ENCODE measurements at regions not wholly inside any gene's neighbourhood (a gene's known extent, or its start where the extent isn't known, plus 50 kb on each side); places are given as distances from the start of the nearest gene placed in this dataset.

GRCh38 chr10:57303566-57303965 lies 942.5 kb upstream of the ZWINT start:
- Mint-ChIP-seq H3K27me3 (ENCODE audit: low read depth in 2 of 2) (no peaks in the 10 kb centered on the region), H3K4me1 (no peaks in the 10 kb centered on the region), H3K4me3 (no peak overlapping the region), H3K27ac (no peak overlapping the region), H3K9me3 (peaks cover 6 to 9% of the 10 kb centered on the region in 2 donors), H3K36me3 (no peaks in the 10 kb centered on the region)
- DNase-seq (no peak), ATAC-seq (no peak)
- Histone ChIP-seq H3K4me1 (ENCODE audit: control insufficient read depth, insufficient read depth, low read length) (no peaks in the 10 kb centered on the region), H3K4me3 (ENCODE audit: low read length) (no peak overlapping the region), H3K27ac (ENCODE audit: low read length) (no peak overlapping the region), H3K36me3 (ENCODE audit: control insufficient read depth, insufficient read depth, low read length) (no peaks in the 10 kb centered on the region), H3K27me3 (ENCODE audit: control insufficient read depth, insufficient read depth, low read length) (no peaks in the 10 kb centered on the region), H3K9me3 (ENCODE audit: control insufficient read depth, insufficient read depth, low read length) (peaks cover 3% of the 10 kb centered on the region)
- intact Hi-C loops (cut with micrococcal nuclease) = no loop called here
- 84% methylated on average over 3 of the region's 3 CpGs for WGBS (ENCODE audit: insufficient coverage)
- TF ChIP-seq, protein P1, sequence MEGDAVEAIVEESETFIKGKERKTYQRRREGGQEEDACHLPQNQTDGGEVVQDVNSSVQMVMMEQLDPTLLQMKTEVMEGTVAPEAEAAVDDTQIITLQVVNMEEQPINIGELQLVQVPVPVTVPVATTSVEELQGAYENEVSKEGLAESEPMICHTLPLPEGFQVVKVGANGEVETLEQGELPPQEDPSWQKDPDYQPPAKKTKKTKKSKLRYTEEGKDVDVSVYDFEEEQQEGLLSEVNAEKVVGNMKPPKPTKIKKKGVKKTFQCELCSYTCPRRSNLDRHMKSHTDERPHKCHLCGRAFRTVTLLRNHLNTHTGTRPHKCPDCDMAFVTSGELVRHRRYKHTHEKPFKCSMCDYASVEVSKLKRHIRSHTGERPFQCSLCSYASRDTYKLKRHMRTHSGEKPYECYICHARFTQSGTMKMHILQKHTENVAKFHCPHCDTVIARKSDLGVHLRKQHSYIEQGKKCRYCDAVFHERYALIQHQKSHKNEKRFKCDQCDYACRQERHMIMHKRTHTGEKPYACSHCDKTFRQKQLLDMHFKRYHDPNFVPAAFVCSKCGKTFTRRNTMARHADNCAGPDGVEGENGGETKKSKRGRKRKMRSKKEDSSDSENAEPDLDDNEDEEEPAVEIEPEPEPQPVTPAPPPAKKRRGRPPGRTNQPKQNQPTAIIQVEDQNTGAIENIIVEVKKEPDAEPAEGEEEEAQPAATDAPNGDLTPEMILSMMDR (IDR thresholded peaks at IDR 0.05) = no peak

DNA sequence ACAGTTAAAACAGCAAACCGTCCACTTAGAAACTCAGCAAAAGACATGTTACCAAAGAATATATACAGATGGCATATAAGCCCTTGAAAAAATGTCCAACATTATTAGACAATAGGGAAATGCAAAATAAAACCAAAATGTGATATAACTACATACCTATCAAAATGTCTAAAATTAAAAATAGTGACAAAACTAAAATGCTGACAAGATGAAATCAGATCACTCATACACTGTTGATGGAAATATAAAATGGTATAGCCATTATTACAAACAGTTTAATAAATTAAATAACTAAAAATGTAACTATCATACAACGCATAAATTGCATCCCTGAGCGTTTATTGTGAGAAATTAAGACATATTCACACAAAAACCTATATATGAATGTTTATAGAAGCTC lies 939.7 kb upstream of the ZWINT start:
- peaks cover 3% of the 10 kb centered on the region for H3K9me3 ChIP-seq (ENCODE audit: control insufficient read depth, insufficient read depth, low read length)
- H3K27ac Mint-ChIP-seq = no peak overlapping the region
- peaks cover 3 to 9% of the 10 kb centered on the region in 2 donors for H3K9me3 Mint-ChIP-seq
- H3K27ac ChIP-seq (ENCODE audit: low read length) = no peak overlapping the region
- H3K4me3 ChIP-seq (ENCODE audit: low read length) = no peak overlapping the region
- no peak overlapping the region for H3K4me3 Mint-ChIP-seq
- no peaks in the 10 kb centered on the region for H3K27me3 ChIP-seq (ENCODE audit: control insufficient read depth, insufficient read depth, low read length)
- ATAC-seq (no peak), DNase-seq (no peak)
- H3K4me1 Mint-ChIP-seq = no peaks in the 10 kb centered on the region
- intact Hi-C loops (cut with micrococcal nuclease) = no loop called here
- no peaks in the 10 kb centered on the region for H3K36me3 ChIP-seq (ENCODE audit: control insufficient read depth, insufficient read depth, low read length)
- no peaks in the 10 kb centered on the region for H3K4me1 ChIP-seq (ENCODE audit: control insufficient read depth, insufficient read depth, low read length)
- H3K27me3 Mint-ChIP-seq (ENCODE audit: low read depth in 2 of 2) = no peaks in the 10 kb centered on the region
- WGBS (ENCODE audit: insufficient coverage) = no CpG with 5 or more reads among the region's 3 CpGs
- TF ChIP-seq, protein P1 (IDR thresholded peaks at IDR 0.05) = no peak
- H3K36me3 Mint-ChIP-seq = no peaks in the 10 kb centered on the region

GRCh38 chr10:57294698-57295097 lies 933.6 kb upstream of the ZWINT start:
- ATAC-seq (no peak), DNase-seq (no peak)
- Histone ChIP-seq H3K27ac (ENCODE audit: low read length) (no peak overlapping the region), H3K4me3 (ENCODE audit: low read length) (no peak overlapping the region), H3K27me3 (ENCODE audit: control insufficient read depth, insufficient read depth, low read length) (no peaks in the 10 kb centered on the region), H3K36me3 (ENCODE audit: control insufficient read depth, insufficient read depth, low read length) (no peaks in the 10 kb centered on the region), H3K9me3 (ENCODE audit: control insufficient read depth, insufficient read depth, low read length) (peaks cover 3% of the 10 kb centered on the region), H3K4me1 (ENCODE audit: control insufficient read depth, insufficient read depth, low read length) (no peaks in the 10 kb centered on the region)
- intact Hi-C loops (cut with micrococcal nuclease) = no loop called here
- Mint-ChIP-seq H3K4me1 (no peaks in the 10 kb centered on the region), H3K4me3 (no peak overlapping the region), H3K36me3 (no peaks in the 10 kb centered on the region), H3K9me3 (peaks cover 3 to 4% of the 10 kb centered on the region in 2 donors), H3K27ac (no peak overlapping the region), H3K27me3 (ENCODE audit: low read depth in 2 of 2) (no peaks in the 10 kb centered on the region)
- TF ChIP-seq, protein P1 (IDR thresholded peaks at IDR 0.05) = no peak
- 76% methylated on average over 1 of the region's 1 CpG for WGBS (ENCODE audit: insufficient coverage)

- TF ChIP-seq, protein P1 (IDR thresholded peaks at IDR 0.05) = no peak
- Histone ChIP-seq H3K9me3 (ENCODE audit: control insufficient read depth, insufficient read depth, low read length) (peaks cover 4% of the 10 kb centered on the region), H3K4me3 (ENCODE audit: low read length) (no peak overlapping the region), H3K4me1 (ENCODE audit: control insufficient read depth, insufficient read depth, low read length) (no peaks in the 10 kb centered on the region), H3K27ac (ENCODE audit: low read length) (no peak overlapping the region), H3K27me3 (ENCODE audit: control insufficient read depth, insufficient read depth, low read length) (no peaks in the 10 kb centered on the region), H3K36me3 (ENCODE audit: control insufficient read depth, insufficient read depth, low read length) (no peaks in the 10 kb centered on the region)
- Mint-ChIP-seq H3K4me1 (no peaks in the 10 kb centered on the region), H3K9me3 (peaks cover 8 to 9% of the 10 kb centered on the region in 2 donors), H3K27ac (no peak overlapping the region), H3K4me3 (no peak overlapping the region), H3K27me3 (ENCODE audit: low read depth in 2 of 2) (no peaks in the 10 kb centered on the region), H3K36me3 (no peaks in the 10 kb centered on the region)
- no peak for ATAC-seq
- DNase-seq = no peak
- intact Hi-C loops (cut with micrococcal nuclease) = no loop called here
Observed at GRCh38 chr10:57288754-57289153, 927.7 kb upstream of the ZWINT start.
